GM18511 (cell line): ENCODE measurements at regions not wholly inside any gene's neighbourhood (a gene's known extent, or its start where the extent isn't known, plus 50 kb on each side); places are given as distances from the start of the nearest gene placed in this dataset.

Experiments
- ATAC-seq: cut with Tn5 transposase; IDR thresholded peaks from one replicate; pipeline ENCODE4 v1.9.1; 2021; ENCODE audit warnings: mild to moderate bottlenecking, moderate library complexity; ENCODE audit not compliant: unreplicated experiment

DNA sequence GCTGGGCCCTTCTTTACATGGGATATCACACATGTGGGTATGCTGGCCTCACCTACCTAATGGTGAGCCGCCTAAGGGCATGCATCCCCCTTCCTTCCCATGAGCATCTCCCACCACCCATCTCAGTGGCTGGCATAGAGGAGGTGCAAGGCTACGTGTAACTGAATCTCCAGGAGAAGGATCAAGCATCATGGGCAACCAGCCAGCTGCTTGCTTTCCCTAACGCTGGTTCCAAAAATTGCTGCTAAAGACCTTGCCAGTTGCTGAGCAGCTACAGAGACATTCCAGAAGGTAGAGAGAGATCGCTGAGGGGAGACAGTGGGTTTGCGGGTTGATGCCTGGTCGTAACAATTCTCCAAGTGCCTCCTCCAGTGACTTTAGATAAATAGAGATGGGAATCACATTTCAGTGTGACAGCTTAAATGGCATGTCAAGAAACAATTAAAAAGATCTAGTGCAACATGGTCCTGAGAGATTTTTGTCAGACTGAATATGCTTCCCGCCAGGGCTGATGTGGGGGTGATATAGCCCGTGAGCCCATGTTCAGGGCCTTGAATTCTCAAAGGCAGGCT, 378.4 kb upstream of the CDH5 start:
- no peak for ATAC-seq

GRCh38 chr16:65984296-65984695, 382.2 kb upstream of the CDH5 start:
- ATAC-seq = no peak

DNA sequence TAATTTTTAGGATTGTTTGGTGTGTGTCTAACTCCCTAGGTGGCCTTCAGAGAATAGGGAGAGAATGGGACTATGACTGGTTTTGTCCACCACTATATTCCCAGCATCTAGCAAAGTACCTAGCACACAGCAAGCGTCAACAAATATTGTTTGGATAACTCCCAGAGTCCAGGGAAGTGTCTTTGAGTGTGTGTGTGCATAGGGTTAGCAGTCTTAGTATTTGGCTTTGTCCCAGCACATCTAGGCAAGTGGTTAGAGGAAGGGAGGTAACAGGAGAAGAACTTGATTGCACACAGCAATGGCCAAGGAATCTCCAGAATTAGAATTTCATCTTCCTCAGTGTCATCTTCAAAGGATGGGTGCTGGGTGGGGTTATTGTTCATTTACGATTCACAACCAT, 385.4 kb upstream of the CDH5 start:
- no peak for ATAC-seq

DNA sequence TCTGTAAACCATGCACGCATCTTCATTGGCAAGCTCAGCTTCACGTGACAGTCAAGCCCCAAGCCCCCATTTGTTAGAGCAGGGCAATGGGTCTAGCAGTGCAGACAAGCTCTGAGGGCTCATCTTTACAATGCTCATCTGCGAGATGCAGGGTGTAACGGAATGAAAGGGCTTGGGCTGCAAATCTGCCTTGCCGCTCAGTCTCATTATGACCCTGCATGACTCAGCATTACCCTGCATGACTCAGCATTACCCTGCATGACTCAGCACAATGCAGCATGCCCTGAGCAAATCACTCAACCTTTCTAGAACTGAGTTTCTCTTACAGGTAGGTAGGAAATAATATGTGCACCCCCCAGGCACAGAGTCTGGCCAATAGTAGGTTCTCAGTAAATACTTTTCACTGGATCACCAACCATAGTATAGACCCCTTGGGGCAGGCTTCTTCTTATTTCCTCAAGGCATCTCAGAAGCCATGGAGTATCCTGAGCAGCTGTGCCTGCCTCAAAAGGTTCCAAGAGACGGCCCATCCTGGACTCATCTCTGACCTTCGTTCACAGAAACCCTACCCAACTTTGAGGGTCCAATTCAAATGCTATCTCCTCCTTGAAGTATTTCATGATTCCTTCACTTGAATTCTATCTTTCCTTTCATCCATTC, 391.3 kb upstream of the CDH5 start:
- no peak for ATAC-seq

DNA sequence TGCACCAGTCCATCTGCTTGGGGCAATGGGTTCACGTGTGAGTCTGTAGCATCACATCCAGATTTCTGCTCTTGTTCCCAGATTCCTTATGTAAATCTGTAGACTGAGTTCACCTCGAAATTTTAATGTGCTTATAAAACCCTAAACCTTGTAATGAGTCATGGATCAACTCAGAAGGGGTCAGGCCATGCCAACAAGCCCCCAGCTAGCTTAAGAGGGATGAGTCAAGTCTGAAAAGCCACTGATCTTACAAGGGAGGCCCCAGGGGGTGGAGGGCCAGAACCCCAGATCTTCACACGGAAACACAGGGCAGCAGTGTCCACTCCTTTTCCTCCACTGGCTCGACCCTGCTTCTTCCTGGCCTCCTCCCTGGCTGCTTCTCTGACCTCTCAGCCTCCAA, 399.1 kb upstream of the CDH5 start:
- ATAC-seq = no peak

DNA sequence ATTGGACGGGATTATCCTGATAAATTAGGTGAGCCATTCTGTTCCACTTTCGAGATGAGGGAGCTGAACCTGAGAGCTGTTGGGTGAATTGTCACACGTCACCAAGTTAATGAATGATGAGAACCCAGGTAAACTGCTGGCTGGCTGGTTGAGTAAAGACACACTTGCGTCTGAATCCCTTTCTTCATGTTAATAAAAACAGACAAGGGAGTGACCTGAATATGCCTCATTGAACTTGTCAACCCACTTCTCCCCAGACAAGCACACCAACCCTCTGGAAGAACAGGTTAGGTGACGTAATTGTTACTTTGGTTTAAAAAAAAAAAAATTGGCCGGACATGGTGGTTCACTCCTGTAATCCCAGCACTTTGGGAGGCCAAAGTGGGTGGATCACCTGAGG, 400.9 kb upstream of the CDH5 start:
- ATAC-seq = no peak

DNA sequence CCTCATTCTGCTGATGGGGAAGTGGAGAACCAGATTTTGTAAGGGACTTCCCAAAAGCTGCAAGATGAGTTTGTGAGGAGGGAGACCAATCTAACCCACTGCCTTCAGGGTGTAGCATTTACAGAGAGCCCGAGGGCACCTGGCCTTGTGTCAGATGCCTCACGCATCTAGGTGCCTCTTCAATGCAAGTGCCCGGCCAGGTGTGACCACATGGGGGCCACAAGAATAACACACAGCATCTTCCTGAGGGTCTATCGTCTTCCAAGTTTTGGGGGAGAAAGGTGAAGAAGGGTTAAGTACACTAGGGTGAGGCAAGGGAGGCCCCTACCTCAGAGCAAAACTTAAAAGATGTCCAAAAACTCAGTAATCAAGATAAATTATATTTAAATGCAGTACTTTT, 401.7 kb upstream of the CDH5 start:
- ATAC-seq = no peak

DNA sequence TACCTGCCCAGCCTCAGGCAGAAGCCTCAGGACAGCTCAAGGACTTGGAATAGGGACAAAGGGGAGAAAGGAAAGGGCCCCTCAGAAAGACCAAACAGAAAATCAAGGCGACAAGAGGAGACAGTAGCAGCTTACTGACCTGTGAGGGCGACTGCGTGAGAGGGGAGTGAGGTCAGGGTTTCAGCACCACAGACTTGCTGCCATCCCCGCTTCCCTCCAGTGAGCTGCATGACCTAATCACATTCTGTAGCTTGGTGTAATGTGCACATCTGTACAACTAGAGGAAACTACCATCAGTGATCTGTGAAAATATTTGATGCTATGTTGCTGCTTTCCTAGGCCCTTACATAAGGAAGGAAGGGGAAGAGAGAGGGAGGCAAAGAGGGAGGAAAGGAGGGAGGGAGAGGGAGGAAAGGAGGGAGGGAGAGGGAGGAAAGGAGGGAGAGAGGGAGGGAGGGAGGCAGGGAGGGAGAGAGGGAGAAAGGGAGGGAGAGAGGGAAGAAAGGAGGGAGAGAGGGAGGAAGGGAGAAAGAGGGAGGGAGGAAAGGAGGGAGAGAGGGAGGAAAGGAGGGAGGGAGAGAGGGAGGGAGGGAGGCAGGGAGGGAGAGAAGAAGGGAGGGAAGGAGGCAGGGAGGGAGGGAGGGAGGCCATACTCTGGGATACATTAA, 404.9 kb upstream of the CDH5 start:
- no peak for ATAC-seq

DNA sequence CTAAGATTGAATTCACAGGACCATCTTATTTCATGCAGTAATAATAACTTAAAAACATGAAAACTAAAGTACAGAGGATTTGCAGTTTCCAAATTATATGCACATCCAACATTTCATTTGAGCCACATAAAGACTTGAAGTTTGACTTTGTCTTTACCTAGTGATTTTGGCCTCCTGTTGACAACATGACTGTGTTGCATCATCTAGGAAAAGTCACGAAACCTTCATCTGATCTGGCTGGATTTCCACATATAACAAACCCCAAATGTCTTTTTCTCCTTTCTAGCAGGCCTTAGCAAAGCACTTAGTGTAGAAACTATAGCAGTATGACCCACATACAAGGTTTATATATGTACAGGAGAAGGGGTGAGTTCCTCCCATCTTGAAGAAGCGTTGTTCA, 406.5 kb upstream of the CDH5 start:
- no peak for ATAC-seq

DNA sequence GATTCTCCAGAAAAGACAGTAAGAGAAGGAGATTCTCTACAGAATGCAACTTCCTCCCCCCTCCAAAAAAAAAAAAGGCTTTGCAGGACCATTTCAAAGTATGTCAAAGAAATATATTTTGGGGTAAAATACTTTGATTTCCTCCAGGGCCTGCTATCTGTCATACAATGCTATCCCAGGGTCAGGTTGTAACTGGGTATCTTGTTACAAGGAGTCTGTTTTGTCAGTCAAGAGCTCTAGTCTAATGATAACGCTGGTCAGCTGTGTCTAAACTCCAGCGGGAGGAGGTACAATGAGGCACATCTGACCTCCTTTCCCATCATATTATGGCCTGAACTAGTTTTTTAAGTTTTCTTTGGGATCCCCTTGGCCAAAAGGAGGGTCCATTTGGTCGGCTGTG, 408.4 kb upstream of the CDH5 start:
- no peak for ATAC-seq

DNA sequence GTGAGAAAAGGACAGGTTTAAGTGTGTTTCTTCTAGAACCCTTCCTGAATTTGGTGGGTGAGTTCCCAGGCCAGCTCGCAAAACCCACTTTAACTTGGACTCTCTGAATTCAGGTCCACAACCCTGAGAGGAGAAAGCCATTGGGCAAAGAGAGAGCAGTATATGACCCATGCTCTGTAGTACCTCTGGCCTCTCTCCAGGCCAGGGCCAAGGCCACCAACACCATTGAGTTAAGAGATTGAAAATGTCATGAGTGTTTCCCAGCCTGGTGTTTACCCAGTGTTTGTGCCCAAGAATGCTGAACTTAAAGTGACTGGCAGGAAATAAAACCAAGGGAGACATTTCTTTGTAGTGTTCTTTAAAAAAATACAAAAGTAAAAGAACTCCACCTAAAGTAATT, 410.4 kb upstream of the CDH5 start:
- ATAC-seq = no peak

GRCh38 chr16:65954446-65954845, 412.0 kb upstream of the CDH5 start:
- ATAC-seq = no peak

GRCh38 chr16:65950211-65950610, 416.3 kb upstream of the CDH5 start:
- no peak for ATAC-seq

- ATAC-seq = no peak
Observed at GRCh38 chr16:65948361-65948760, 418.1 kb upstream of the CDH5 start.

GRCh38 chr16:65947951-65948350, 418.5 kb upstream of the CDH5 start:
- ATAC-seq = no peak

- ATAC-seq = no peak
Observed at GRCh38 chr16:65945493-65945892, 421.0 kb upstream of the CDH5 start.

DNA sequence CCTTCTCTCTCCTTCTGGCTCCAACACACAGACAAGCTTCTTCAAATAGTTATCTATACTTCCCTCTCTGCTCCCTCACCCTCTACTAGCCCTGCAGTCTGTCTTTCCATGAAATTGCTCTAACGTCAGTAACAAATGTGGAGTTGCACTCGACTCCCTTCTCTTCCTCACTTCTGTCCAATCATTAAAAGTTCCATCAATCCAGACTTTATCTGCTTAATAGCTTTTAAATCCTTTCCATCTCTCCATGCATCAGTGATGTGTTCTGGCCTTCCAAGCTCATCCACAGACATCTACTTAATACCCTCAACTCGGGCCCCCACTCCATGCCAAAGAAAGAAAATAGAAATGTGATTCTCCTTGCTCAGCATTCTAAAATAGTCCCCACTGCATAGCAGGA, 422.1 kb upstream of the CDH5 start:
- no peak for ATAC-seq

- no peak for ATAC-seq
Observed at GRCh38 chr16:65940711-65941110, 425.8 kb upstream of the CDH5 start.

GRCh38 chr16:65938083-65938482, 428.4 kb upstream of the CDH5 start:
- ATAC-seq = no peak

DNA sequence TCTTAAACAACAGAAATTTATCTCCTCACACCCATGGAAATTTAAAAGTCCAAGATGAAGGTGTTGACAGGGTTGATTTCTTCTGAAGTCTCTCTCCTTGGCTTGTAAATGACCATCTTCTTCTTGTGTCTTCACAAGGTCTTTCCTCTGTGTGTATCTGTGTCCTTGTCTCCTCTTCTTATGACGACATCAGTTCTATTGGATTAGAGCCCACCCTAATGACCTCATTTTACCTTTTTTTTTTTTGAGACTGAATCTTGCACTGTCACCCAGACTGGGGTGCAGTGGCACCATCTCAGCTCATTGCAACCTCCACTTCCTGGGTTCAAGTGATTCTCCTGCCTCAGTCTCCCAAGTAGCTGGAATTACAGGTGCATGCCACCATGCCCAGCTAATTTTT, 429.0 kb upstream of the CDH5 start:
- ATAC-seq = no peak

DNA sequence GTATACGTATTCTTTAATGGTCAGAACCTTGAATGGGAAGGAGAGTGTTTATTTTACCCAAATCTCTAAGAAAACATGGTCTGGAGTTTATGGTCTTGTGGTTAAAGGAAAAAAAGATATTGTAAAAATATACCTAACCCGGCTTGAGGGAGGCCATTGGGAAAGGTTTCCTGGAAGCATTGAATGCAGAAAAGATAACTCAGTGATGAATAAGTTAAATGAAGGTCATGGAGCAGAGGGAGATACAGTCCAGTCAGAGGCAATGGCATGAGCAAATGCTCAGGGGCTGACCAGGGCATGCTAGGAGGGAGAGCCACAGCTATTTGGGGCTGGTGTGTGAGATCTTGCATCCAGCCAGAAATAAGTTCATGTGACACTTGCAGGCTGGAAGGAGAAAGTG, 430.4 kb upstream of the CDH5 start:
- no peak for ATAC-seq

DNA sequence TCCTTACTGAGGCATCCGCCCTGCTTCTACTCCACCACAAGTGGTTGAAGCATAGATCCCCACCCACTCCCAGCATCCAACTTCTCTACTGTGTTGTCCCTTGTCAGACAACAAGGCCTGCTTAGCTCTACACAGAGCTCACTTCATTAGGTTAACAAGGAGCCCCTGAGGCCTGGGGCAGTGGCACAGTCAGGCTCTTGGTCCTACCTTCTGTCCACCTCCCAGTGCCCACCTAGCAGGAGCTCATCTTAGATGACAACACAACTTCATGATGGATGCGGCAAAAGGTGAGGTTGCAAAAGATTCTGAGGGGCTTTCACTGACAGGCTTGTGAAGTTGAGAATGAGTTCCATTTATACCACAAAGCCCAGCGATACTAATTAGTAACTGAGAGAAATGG, 432.0 kb upstream of the CDH5 start:
- no peak for ATAC-seq

- ATAC-seq = no peak
Observed at GRCh38 chr16:65933703-65934102, 432.8 kb upstream of the CDH5 start.
